ENCODE measurements at regions not wholly inside any gene's neighbourhood (a gene's known extent, or its start where the extent isn't known, plus 50 kb on each side); places are given as distances from the start of the nearest gene placed in this dataset.

DNA sequence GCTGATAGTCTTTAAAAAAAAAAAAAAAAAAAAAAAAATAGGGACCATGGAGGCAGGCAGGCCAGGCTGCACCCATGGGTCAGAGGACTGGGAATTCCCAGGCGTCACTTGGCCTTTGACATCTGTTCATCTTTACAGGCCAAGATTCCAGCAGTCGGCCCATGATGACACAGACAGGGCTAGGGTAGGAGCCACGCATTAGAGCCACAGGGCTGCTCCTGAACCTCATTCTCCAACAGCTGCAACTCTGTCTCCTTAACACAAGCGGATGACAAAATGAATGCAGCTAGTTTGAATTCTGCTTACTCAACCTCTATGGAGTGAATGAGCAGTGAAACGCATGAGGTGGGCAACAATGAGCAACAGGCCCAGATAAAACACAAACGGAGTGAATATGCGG, 126.4 kb downstream of the LY86 start:
- Histone ChIP-seq H3K4me1 (replicated peaks in 1 of 2; ENCODE audit: control insufficient read depth in 2 of 2, insufficient read depth in 2 of 2, low read length in 2 of 2) (peaks cover 28 to 34% of the 10 kb centered on the region in 2 experiments), H3K27ac (ENCODE audit: extremely low read depth, low read depth, low read length) (no peak overlapping the region), H2AFZ (ENCODE audit: low read depth, low read length) (no peak overlapping the region), H3K9me1 (ENCODE audit: control insufficient read depth, insufficient read depth, low read length) (no peaks in the 10 kb centered on the region), H3K27me3 (ENCODE audit: control insufficient read depth in 2 of 2, insufficient read depth in 2 of 2, low read length in 2 of 2) (no peaks in the 10 kb centered on the region), H4K20me1 (replicated peaks; ENCODE audit: control insufficient read depth, insufficient read depth, low read length) (no peaks in the 10 kb centered on the region), H3K36me3 (ENCODE audit: control insufficient read depth, insufficient read depth, low read length) (no peaks in the 10 kb centered on the region), H3K9ac (ENCODE audit: insufficient read depth in 1 of 2, low read depth in 2 of 2, low read length in 2 of 2) (no peak overlapping the region), H3K9me3 (replicated peaks; ENCODE audit: control insufficient read depth, insufficient read depth, low read depth, low read length) (no peaks in the 10 kb centered on the region), H3K4me2 (ENCODE audit: insufficient read depth, low read length) (no peak overlapping the region), H3K79me2 (ENCODE audit: control insufficient read depth, insufficient read depth, low read length) (no peaks in the 10 kb centered on the region), H3K4me3 (no peak overlapping the region)
- CTCF ChIA-PET (ENCODE audit: low intra/inter-chr PET ratio) = no interaction called here
- ATAC-seq = no peak
- FAIRE-seq = no peak
- DNase-seq (ENCODE audit: extremely low read depth in 1 of 4, low spot score in 3 of 4) = no peak
- 89% methylated on average over 7 of the region's 7 CpGs for WGBS (ENCODE audit: insufficient coverage, low coverage, missing lambda C conversion rate)
- no TSS peak for BruUV-seq (replicated peaks)
- POLR2A ChIA-PET = no interaction called here
- TF ChIP-seq, protein P1, sequence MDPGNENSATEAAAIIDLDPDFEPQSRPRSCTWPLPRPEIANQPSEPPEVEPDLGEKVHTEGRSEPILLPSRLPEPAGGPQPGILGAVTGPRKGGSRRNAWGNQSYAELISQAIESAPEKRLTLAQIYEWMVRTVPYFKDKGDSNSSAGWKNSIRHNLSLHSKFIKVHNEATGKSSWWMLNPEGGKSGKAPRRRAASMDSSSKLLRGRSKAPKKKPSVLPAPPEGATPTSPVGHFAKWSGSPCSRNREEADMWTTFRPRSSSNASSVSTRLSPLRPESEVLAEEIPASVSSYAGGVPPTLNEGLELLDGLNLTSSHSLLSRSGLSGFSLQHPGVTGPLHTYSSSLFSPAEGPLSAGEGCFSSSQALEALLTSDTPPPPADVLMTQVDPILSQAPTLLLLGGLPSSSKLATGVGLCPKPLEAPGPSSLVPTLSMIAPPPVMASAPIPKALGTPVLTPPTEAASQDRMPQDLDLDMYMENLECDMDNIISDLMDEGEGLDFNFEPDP (CRISPR knock-in tag; IDR thresholded peaks at IDR 0.05) = no peak
- TF ChIP-seq ZNF165 (CRISPR knock-in tag; IDR thresholded peaks at IDR 0.05; ENCODE audit: borderline replicate concordance) (no peak), KAT8 (IDR thresholded peaks at IDR 0.05; ENCODE audit: low read depth) (no peak), CEBPB (tag; IDR thresholded peaks at IDR 0.05) (no peak), NFATC3 (IDR thresholded peaks at IDR 0.05) (no peak), PHTF2 (CRISPR knock-in tag; IDR thresholded peaks at IDR 0.05) (no peak), HSF4 (CRISPR knock-in tag; IDR thresholded peaks at IDR 0.05; ENCODE audit: borderline replicate concordance) (no peak), POLR2A (conservative IDR thresholded peaks at IDR 0.05) (no peak), RAD21 (CRISPR knock-in tag; conservative IDR thresholded peaks at IDR 0.05 in 1 of 2, IDR thresholded peaks at IDR 0.05 in 1 of 2) (no peak)
- TF ChIP-seq, protein P2, sequence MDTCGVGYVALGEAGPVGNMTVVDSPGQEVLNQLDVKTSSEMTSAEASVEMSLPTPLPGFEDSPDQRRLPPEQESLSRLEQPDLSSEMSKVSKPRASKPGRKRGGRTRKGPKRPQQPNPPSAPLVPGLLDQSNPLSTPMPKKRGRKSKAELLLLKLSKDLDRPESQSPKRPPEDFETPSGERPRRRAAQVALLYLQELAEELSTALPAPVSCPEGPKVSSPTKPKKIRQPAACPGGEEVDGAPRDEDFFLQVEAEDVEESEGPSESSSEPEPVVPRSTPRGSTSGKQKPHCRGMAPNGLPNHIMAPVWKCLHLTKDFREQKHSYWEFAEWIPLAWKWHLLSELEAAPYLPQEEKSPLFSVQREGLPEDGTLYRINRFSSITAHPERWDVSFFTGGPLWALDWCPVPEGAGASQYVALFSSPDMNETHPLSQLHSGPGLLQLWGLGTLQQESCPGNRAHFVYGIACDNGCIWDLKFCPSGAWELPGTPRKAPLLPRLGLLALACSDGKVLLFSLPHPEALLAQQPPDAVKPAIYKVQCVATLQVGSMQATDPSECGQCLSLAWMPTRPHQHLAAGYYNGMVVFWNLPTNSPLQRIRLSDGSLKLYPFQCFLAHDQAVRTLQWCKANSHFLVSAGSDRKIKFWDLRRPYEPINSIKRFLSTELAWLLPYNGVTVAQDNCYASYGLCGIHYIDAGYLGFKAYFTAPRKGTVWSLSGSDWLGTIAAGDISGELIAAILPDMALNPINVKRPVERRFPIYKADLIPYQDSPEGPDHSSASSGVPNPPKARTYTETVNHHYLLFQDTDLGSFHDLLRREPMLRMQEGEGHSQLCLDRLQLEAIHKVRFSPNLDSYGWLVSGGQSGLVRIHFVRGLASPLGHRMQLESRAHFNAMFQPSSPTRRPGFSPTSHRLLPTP (IDR thresholded peaks at IDR 0.05; ENCODE audit: borderline replicate concordance, extremely low read depth, insufficient read length) = no peak
- TF ChIP-seq, protein P3, sequence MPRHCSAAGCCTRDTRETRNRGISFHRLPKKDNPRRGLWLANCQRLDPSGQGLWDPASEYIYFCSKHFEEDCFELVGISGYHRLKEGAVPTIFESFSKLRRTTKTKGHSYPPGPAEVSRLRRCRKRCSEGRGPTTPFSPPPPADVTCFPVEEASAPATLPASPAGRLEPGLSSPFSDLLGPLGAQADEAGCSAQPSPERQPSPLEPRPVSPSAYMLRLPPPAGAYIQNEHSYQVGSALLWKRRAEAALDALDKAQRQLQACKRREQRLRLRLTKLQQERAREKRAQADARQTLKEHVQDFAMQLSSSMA (CRISPR knock-in tag; IDR thresholded peaks at IDR 0.05) = no peak
- in situ Hi-C loops (cut with MboI) (no loop called here), intact Hi-C loops (cut with micrococcal nuclease) (loop anchor here (5.0 kb wide), 1 partner anchor 452 kb away; no protein-coding TSS in a partner anchor)

Measured in K562 (cell line).